PFSK-1 (cell line): ENCODE measurements at regions not wholly inside any gene's neighbourhood (a gene's known extent, or its start where the extent isn't known, plus 50 kb on each side); places are given as distances from the start of the nearest gene placed in this dataset.

Experiments used
- FOXP2 ChIP-seq: optimal IDR thresholded peaks from 2 replicates; pipeline ENCODE3; 2011; ENCODE audit warnings: borderline replicate concordance, control low read depth, inconsistent platforms; ENCODE audit not compliant: insufficient read depth; ENCODE audit errors: extremely low read length, extremely low read depth
- POLR2AphosphoS5 ChIP-seq: IDR thresholded peaks from 2 replicates; pipeline ENCODE4 v1.6.1; 2012; ENCODE audit warnings: low read depth, mild to moderate bottlenecking, control low read depth, low read length, moderate library complexity
- REST ChIP-seq, 2 experiments: IDR thresholded peaks; 2 replicates each; pipeline versions ENCODE4 v1.6.1 to v1.8.0; 2011 to 2012; ENCODE audit warnings: low read depth in 2 of 2, low read length in 2 of 2, control low read depth in 1 of 2, inconsistent platforms in 1 of 2, mild to moderate bottlenecking in 1 of 2, moderate library complexity in 1 of 2; ENCODE audit not compliant: insufficient read depth in 1 of 2
- SIN3A ChIP-seq: IDR thresholded peaks from 2 replicates; pipeline ENCODE4 v1.6.1; 2012; ENCODE audit warnings: mild to moderate bottlenecking, low read length, moderate library complexity, borderline replicate concordance; ENCODE audit not compliant: insufficient read depth
- TAF1 ChIP-seq: IDR thresholded peaks from 2 replicates; pipeline ENCODE4 v1.6.1; 2012; ENCODE audit warnings: low read length, control low read depth, borderline replicate concordance; ENCODE audit not compliant: insufficient read depth

GRCh38 chr22:25448435-25449051 is 115.9 kb upstream of the GRK3 start:
- no peak for TF ChIP-seq REST (IDR thresholded peaks at IDR 0.05; ENCODE audit: insufficient read depth in 1 of 2, low read depth in 2 of 2, low read length in 2 of 2)
- no peak for TF ChIP-seq FOXP2
- TF ChIP-seq TAF1 = no peak
- TF ChIP-seq SIN3A = no peak
- no peak for TF ChIP-seq POLR2AphosphoS5

GRCh38 chr22:25449781-25450317 is 114.6 kb upstream of the GRK3 start:
- no peak for TF ChIP-seq POLR2AphosphoS5
- TF ChIP-seq TAF1 = no peak
- no peak for TF ChIP-seq FOXP2
- no peak for TF ChIP-seq REST (IDR thresholded peaks at IDR 0.05; ENCODE audit: insufficient read depth in 1 of 2, low read depth in 2 of 2, low read length in 2 of 2)
- TF ChIP-seq SIN3A = no peak

- TF ChIP-seq POLR2AphosphoS5 (no peak), FOXP2 (no peak), REST (IDR thresholded peaks at IDR 0.05; ENCODE audit: insufficient read depth in 1 of 2, low read depth in 2 of 2, low read length in 2 of 2) (no peak), SIN3A (no peak), TAF1 (no peak)
Measured at GRCh38 chr22:25451480-25452114, 112.9 kb upstream of the GRK3 start.

- TF ChIP-seq POLR2AphosphoS5 (no peak), TAF1 (no peak), FOXP2 (no peak), SIN3A (no peak), REST (IDR thresholded peaks at IDR 0.05; ENCODE audit: insufficient read depth in 1 of 2, low read depth in 2 of 2, low read length in 2 of 2) (no peak)
Measured at GRCh38 chr22:25452116-25452700, 112.3 kb upstream of the GRK3 start.
